Osteocyte (in vitro differentiated cells): ENCODE measurements at regions not wholly inside any gene's neighbourhood (a gene's known extent, or its start where the extent isn't known, plus 50 kb on each side); places are given as distances from the start of the nearest gene placed in this dataset.
"Not testable (repeated sequence)": the region's sequence is repeated elsewhere in the genome, so short reads cannot be mapped to it uniquely, and the experiment has no call there.

ENCODE experiments used
- DNase-seq: peaks from one replicate; pipeline ENCODE4 v3.0.0; 2021; ENCODE audit warnings: mixed read lengths; ENCODE audit not compliant: unreplicated experiment; ENCODE audit errors: extremely low spot score
- H3K27ac Mint-ChIP-seq: one replicate; pipeline ENCODE4 v1.8.0; 2021; ENCODE audit warnings: mild to moderate bottlenecking, mixed read lengths; ENCODE audit not compliant: unreplicated experiment
- H3K27me3 Mint-ChIP-seq: one replicate; pipeline ENCODE4 v1.8.0; 2021; ENCODE audit warnings: mixed read lengths; ENCODE audit not compliant: unreplicated experiment
- H3K36me3 Mint-ChIP-seq: one replicate; pipeline ENCODE4 v1.8.0; 2021; ENCODE audit warnings: mixed read lengths; ENCODE audit not compliant: unreplicated experiment
- H3K4me1 Mint-ChIP-seq: one replicate; pipeline ENCODE4 v1.8.0; 2021; ENCODE audit warnings: mixed read lengths; ENCODE audit not compliant: unreplicated experiment
- H3K4me3 Mint-ChIP-seq: one replicate; pipeline ENCODE4 v1.8.0; 2021; ENCODE audit warnings: mild to moderate bottlenecking, moderate library complexity, mixed read lengths; ENCODE audit not compliant: unreplicated experiment
- H3K9me3 Mint-ChIP-seq: one replicate; pipeline ENCODE4 v1.8.0; 2021; ENCODE audit warnings: mixed read lengths; ENCODE audit not compliant: unreplicated experiment
- CTCF ChIP-seq: fragments of 200-600 bp; sonication (generic); IDR thresholded peaks from 2 replicates; pipeline ENCODE4 v1.5.0; 2021; ENCODE audit warnings: antibody characterized with exemption, mild to moderate bottlenecking, moderate library complexity

GRCh38 chr6:66189915-66190314 is 482.9 kb upstream of the EYS start:
- Mint-ChIP-seq H3K27me3 (no peaks in the 10 kb centered on the region), H3K4me3 (no peak overlapping the region), H3K36me3 (no peaks in the 10 kb centered on the region), H3K27ac (no peak overlapping the region), H3K9me3 (peaks cover 9% of the 10 kb centered on the region), H3K4me1 (no peaks in the 10 kb centered on the region)
- DNase-seq = no peak
- TF ChIP-seq CTCF = no peak

GRCh38 chr6:66186756-66187155 is 479.7 kb upstream of the EYS start:
- Mint-ChIP-seq H3K9me3 (peaks cover 9% of the 10 kb centered on the region), H3K4me3 (no peak overlapping the region), H3K27me3 (no peaks in the 10 kb centered on the region), H3K27ac (no peak overlapping the region), H3K36me3 (no peaks in the 10 kb centered on the region), H3K4me1 (no peaks in the 10 kb centered on the region)
- DNase-seq = no peak
- TF ChIP-seq CTCF = no peak

GRCh38 chr6:66184091-66184490 is 477.1 kb upstream of the EYS start:
- Mint-ChIP-seq H3K27ac (no peak overlapping the region), H3K9me3 (peaks cover 7% of the 10 kb centered on the region), H3K4me3 (no peak overlapping the region), H3K36me3 (no peaks in the 10 kb centered on the region), H3K4me1 (no peaks in the 10 kb centered on the region), H3K27me3 (no peaks in the 10 kb centered on the region)
- no peak for DNase-seq
- TF ChIP-seq CTCF = no peak

GRCh38 chr6:66179361-66179760 is 472.3 kb upstream of the EYS start:
- peaks cover 4% of the 10 kb centered on the region for H3K9me3 Mint-ChIP-seq
- H3K4me1 Mint-ChIP-seq = no peaks in the 10 kb centered on the region
- no peaks in the 10 kb centered on the region for H3K36me3 Mint-ChIP-seq
- no peak overlapping the region for H3K4me3 Mint-ChIP-seq
- no peaks in the 10 kb centered on the region for H3K27me3 Mint-ChIP-seq
- no peak for DNase-seq
- TF ChIP-seq CTCF = no peak
- H3K27ac Mint-ChIP-seq = no peak overlapping the region

GRCh38 chr6:66173587-66173986 is 466.6 kb upstream of the EYS start:
- H3K4me3 Mint-ChIP-seq = no peak overlapping the region
- no peak for DNase-seq
- H3K4me1 Mint-ChIP-seq = no peaks in the 10 kb centered on the region
- peaks cover 33% of the 10 kb centered on the region for H3K9me3 Mint-ChIP-seq
- H3K27ac Mint-ChIP-seq = no peak overlapping the region
- H3K27me3 Mint-ChIP-seq = no peaks in the 10 kb centered on the region
- TF ChIP-seq CTCF = no peak
- H3K36me3 Mint-ChIP-seq = no peaks in the 10 kb centered on the region

GRCh38 chr6:66166713-66167112 is 459.7 kb upstream of the EYS start:
- H3K36me3 Mint-ChIP-seq, H3K4me1 Mint-ChIP-seq, H3K4me3 Mint-ChIP-seq, H3K27me3 Mint-ChIP-seq, DNase-seq, H3K27ac Mint-ChIP-seq: not testable (repeated sequence)
- peaks cover 70% of the 10 kb centered on the region for H3K9me3 Mint-ChIP-seq
